ENCODE measurements at regions not wholly inside any gene's neighbourhood (a gene's known extent, or its start where the extent isn't known, plus 50 kb on each side); places are given as distances from the start of the nearest gene placed in this dataset.

DNA sequence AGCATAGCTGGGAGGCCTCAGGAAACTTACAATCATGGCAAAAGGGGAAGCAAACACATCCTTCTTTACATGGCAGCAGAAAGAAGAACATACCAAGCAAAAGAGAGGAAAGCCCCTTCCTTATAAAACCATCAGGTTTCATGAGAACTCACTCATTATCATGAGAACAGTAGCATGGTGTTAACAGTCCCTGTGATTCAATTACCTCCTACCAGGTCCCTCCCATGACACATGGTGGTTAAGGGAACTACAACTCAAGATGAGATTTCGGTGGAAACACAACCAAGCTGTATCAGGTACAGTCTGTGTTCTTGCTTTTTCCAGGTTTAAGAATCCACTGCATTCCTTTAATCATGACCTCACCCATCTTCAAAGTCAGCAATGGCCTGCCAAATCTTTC lies 514.2 kb downstream of the KCTD16 start:
- Histone ChIP-seq H3K9me3 (ENCODE audit: control insufficient read depth, insufficient read depth, low read length) (no peaks in the 10 kb centered on the region), H3K4me3 (ENCODE audit: low read depth, low read length) (no peak overlapping the region), H3K27ac (ENCODE audit: low read depth, low read length) (no peak overlapping the region), H3K27me3 (ENCODE audit: control insufficient read depth, insufficient read depth, low read length) (peaks cover 2% of the 10 kb centered on the region)
- ChIA-PET CTCF (interaction anchor here (1.7 kb wide), 1 partner anchor 13 kb away, joined by 3 read pairs; no protein-coding TSS in a partner anchor), POLR2A (no interaction called here)
- TF ChIP-seq, protein P1, sequence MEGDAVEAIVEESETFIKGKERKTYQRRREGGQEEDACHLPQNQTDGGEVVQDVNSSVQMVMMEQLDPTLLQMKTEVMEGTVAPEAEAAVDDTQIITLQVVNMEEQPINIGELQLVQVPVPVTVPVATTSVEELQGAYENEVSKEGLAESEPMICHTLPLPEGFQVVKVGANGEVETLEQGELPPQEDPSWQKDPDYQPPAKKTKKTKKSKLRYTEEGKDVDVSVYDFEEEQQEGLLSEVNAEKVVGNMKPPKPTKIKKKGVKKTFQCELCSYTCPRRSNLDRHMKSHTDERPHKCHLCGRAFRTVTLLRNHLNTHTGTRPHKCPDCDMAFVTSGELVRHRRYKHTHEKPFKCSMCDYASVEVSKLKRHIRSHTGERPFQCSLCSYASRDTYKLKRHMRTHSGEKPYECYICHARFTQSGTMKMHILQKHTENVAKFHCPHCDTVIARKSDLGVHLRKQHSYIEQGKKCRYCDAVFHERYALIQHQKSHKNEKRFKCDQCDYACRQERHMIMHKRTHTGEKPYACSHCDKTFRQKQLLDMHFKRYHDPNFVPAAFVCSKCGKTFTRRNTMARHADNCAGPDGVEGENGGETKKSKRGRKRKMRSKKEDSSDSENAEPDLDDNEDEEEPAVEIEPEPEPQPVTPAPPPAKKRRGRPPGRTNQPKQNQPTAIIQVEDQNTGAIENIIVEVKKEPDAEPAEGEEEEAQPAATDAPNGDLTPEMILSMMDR (IDR thresholded peaks at IDR 0.05; ENCODE audit: low read depth, low read length), result no peak
- no peak for DNase-seq (ENCODE audit: low read depth, low spot score)

DNA sequence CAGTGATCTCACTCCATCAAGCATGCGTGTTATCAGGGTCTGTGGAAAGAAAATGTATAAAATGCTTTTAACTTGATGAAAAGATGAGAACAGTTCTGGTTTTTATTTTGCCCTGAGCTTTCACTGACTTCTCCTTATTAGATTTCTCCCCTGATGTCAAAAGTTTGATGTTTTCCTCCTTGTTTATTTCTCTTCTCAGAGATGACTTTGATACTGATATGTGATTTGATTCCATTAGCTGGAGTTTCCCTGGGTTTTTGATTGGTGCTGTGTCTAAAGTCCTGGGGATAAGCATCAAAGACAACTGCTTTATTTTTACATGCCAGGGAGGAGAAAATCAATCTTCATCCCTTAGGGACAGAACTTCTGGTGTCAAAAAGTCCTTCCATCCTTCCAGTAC lies 510.0 kb downstream of the KCTD16 start:
- TF ChIP-seq, protein P1 (IDR thresholded peaks at IDR 0.05; ENCODE audit: low read depth, low read length), result no peak
- H3K9me3 ChIP-seq (ENCODE audit: control insufficient read depth, insufficient read depth, low read length), result no peaks in the 10 kb centered on the region
- peaks cover 2% of the 10 kb centered on the region for H3K27me3 ChIP-seq (ENCODE audit: control insufficient read depth, insufficient read depth, low read length)
- H3K27ac ChIP-seq (ENCODE audit: low read depth, low read length), result no peak overlapping the region
- CTCF ChIA-PET, result interaction anchor here (1.0 kb wide), 1 partner anchor 10 kb away, joined by 3 read pairs; no protein-coding TSS in a partner anchor
- no peak for DNase-seq (ENCODE audit: low read depth, low spot score)
- POLR2A ChIA-PET, result no interaction called here
- no peak overlapping the region for H3K4me3 ChIP-seq (ENCODE audit: low read depth, low read length)

DNA sequence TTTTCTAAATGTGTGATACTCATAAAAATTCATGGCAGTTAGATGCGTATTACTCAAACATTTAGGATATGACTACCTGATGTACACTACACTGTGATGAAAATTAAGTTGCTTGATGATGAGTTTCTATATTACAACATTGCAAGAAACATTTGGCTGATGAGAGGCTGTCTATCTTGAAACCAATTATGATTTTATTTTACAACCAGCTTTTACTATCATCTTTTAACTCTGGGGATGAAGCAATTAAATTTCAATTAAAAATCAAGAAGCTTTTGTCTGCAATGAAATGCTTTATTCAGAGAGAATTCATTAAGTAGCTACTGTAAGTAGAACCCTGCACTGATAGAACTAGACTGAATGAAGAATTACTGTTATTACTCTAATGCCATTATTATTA lies 500.4 kb downstream of the KCTD16 start:
- H3K27me3 ChIP-seq (ENCODE audit: control insufficient read depth, insufficient read depth, low read length), result no peaks in the 10 kb centered on the region
- H3K27ac ChIP-seq (ENCODE audit: low read depth, low read length), result no peak overlapping the region
- no peak overlapping the region for H3K4me3 ChIP-seq (ENCODE audit: low read depth, low read length)
- POLR2A ChIA-PET, result no interaction called here
- no peaks in the 10 kb centered on the region for H3K9me3 ChIP-seq (ENCODE audit: control insufficient read depth, insufficient read depth, low read length)
- DNase-seq (ENCODE audit: low read depth, low spot score), result no peak
- CTCF ChIA-PET, result no interaction called here
- TF ChIP-seq, protein P1 (IDR thresholded peaks at IDR 0.05; ENCODE audit: low read depth, low read length), result no peak

DNA sequence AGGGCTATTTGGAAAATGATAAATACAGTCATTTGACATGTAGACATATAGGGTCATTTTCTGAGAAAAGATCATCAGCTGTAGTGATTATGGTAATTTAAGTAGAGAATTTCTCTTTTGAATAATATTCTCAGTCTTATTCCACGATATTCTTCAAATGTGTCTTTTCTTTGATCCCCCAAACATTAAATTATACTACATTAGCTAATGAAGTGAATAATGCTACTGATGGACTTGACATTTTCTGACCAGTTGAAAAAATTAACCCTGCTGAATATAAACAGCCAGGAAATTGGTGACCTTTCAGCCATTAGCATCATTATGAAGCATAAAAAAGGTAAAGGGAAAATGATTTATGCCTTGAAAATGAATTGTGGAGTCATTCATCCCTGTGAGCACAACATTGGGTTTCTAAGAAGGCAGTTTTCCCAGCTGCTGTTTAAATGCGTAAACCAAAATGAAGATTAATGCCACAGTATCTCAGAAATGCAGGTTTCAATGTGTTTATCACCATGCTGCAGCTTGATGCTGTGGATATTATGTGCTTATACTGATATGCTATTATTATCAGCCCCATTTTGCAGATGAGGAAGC lies 489.1 kb downstream of the KCTD16 start:
- Histone ChIP-seq H3K4me3 (ENCODE audit: low read depth, low read length) (no peak overlapping the region), H3K27me3 (ENCODE audit: control insufficient read depth, insufficient read depth, low read length) (no peaks in the 10 kb centered on the region), H3K9me3 (ENCODE audit: control insufficient read depth, insufficient read depth, low read length) (no peaks in the 10 kb centered on the region), H3K27ac (ENCODE audit: low read depth, low read length) (no peak overlapping the region)
- no peak for DNase-seq (ENCODE audit: low read depth, low spot score)
- POLR2A ChIA-PET, result no interaction called here
- TF ChIP-seq, protein P1 (IDR thresholded peaks at IDR 0.05; ENCODE audit: low read depth, low read length), result no peak
- CTCF ChIA-PET, result no interaction called here

DNA sequence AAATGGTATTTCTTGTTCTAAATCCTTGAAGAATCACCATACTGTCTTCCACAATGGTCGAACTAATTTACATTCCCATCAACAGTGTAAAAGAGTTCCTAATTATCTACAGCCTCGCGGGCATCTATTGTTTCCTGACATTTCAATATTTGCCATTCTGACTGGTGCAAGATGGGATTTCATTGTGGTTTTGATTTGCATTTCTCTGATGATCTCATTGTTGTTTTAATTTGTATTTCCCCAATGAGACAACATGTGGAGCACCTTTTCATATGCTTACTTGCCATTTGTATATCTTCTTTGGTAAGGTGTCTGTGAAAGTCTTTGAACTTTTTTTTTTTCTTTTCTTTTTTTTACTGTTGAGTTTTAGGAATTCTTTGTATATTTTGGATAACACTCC lies 473.6 kb downstream of the KCTD16 start:
- Histone ChIP-seq H3K9me3 (ENCODE audit: control insufficient read depth, insufficient read depth, low read length) (no peaks in the 10 kb centered on the region), H3K4me3 (ENCODE audit: low read depth, low read length) (no peak overlapping the region), H3K27ac (ENCODE audit: low read depth, low read length) (no peak overlapping the region), H3K27me3 (ENCODE audit: control insufficient read depth, insufficient read depth, low read length) (no peaks in the 10 kb centered on the region)
- no peak for DNase-seq (ENCODE audit: low read depth, low spot score)
- POLR2A ChIA-PET, result no interaction called here
- CTCF ChIA-PET, result no interaction called here
- TF ChIP-seq, protein P1 (IDR thresholded peaks at IDR 0.05; ENCODE audit: low read depth, low read length), result no peak

All from AG04450 (cell line).